HG03045 (cell line): ENCODE measurements at regions not wholly inside any gene's neighbourhood (a gene's known extent, or its start where the extent isn't known, plus 50 kb on each side); places are given as distances from the start of the nearest gene placed in this dataset.

Experiments used
- ATAC-seq: cut with Tn5 transposase; IDR thresholded peaks from one replicate; pipeline ENCODE4 v1.9.1; 2021; ENCODE audit warnings: mild to moderate bottlenecking, moderate library complexity; ENCODE audit not compliant: unreplicated experiment

DNA sequence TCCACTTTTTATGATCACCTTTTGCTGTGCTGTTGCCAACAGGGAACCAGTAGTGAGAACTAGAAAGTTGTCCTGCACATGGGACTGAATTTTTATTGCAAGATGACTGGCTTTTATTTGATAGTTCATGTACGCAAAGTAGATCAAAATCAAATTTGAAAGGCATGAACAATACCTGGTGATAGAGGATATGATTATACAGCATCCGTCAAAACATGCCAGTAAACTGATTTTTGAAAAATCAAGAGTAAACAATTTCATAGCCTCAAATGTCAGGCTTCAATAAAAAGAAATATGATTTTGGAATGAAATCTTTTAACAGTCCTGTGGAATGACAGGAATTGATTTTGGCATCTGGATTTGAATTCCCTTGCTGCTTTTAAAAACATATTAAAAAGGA is 219.6 kb upstream of the LRRN1 start:
- ATAC-seq = no peak

DNA sequence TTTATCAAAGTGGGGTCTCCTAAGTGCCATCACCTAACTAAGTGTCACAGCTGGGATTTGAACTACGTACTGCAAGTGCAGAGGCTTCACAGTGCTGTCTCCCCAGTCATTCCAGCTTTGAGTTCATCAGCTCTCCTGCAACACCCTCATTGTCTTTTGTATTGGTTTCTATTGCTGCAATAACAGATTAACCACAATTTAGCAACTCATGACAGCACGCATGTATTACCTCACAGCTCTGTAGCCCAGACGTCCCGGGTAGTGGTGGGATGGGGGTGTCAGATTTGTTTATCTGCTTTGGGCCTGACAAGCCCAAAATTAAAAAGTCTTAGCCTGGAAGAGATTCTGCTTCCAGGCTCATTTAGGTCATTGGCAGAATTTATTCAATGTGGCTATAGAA is 220.5 kb upstream of the LRRN1 start:
- ATAC-seq = no peak

DNA sequence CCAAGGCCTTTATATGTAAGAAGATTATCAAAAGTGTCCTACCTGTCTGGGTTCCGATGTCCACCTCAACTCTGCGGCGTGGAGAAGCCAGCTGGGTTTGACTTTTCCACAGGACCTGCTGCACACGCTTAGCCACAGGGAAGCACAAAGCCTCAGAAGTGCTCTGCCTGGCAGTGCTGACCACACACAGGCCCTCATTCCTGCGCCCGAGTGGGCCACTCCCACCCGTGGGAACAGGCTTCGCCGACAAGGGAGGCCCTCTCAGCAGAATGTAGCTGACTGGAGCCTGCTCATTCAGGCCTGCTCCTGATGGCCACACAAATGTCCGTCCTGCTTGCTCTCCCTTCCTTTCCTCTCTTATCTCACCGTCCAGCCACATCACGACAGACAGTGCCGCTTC is 221.4 kb upstream of the LRRN1 start:
- no peak for ATAC-seq

DNA sequence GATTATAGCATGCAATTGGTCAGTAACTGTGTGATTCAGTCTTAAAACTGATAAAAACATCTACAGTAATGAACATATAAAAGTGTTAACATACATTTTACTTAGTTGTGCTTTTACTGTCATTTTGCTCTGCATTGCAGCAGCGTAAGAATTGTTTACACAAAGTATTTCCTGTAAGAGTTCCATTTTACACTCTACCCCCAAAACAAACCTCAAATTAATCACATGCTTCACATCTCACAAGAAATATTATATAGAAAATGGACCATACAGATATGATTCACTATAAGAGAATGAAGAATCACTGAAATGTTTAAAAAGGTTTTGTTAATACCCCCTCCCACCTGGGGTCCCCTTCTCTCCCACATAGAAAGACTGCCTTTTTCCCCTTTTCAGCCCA is 225.9 kb upstream of the LRRN1 start:
- no peak for ATAC-seq

DNA sequence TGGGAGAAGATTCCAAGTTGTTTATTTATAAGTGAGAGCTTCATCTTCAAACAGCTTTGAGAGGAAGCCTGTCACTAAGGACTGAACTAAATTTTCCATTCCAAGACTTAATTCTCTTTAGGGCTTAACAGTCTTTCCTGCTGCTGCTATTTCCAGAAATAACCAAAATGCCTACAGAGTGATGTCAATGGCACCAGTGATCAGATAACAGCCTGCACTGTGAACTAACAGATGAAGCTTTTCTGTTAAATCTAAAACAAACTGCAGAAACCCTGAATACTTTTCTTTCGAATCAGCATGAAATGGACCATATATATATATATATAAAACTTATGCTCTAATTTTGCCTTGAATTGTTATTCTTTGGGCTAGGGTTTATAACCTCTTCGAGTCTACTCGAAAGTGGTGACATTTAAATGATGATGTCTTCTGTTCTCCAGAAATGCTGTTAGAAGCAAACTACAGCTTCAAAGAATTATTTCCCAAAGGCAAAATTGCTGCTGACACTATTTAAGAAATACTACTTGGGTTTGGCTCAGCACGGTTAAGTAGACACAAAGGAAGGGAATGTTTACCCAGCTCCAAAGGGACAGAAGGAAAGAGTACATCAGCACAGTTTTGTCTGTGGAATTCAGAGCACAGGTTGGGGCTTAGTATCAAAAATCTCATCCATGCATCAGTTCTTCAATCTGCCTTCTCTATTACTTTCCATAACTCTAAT is 238.5 kb upstream of the LRRN1 start:
- no peak for ATAC-seq

DNA sequence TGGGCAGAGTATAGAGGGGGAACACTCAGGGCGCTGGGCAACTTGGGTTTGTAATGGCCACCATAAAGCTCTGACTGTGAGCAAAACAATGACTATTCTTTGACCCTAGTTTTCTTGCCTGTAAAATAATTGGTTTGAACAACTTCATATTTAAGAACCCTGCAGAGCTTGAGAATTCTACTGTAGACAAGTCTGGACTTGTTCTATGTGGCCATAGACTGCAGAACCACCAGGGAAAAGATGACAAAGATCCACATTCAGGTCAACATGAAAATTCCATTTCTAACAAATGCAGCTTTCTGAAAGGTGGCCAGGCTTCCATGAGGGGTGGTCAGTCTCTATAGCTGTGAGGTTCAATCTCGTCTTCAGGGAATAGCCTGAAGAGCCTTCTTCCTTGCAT is 239.4 kb upstream of the LRRN1 start:
- ATAC-seq = no peak

DNA sequence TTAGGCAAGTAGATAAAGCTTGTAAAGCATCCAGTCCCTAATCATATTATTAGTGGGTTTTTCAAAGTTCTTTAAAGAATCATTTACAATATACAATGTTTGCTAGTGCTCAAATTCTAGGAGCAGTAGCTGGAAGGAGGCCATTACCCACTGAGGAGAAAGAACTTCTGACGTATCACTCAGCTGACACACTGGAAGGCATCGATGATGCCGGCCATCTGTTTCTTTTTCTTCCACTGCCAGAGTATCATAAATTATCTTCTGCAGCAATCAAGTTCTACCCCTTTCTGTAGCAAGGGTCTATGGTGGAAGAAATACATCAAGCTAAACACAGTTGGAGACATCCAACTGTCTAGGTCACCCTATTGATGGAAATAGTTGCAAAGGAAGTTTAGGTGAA is 243.2 kb upstream of the LRRN1 start:
- ATAC-seq = no peak

DNA sequence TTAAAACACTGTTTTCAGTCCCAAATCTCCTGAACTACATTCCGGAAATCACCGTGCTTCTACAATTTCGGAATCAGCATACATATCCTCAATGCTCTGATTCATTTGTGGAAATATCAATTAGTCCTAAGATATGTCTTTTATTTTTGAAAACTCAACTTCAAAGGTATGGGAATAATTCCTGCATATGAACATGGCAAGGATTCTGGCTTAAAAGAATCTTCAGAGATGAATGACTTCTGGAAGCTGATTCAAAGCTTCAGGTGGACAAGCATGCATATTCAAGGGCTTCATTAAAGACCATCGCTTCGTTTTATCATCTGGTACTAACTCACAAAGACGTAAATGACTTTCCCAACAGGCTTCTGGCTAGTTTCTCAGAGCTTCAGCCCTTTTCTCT is 246.0 kb upstream of the LRRN1 start:
- no peak for ATAC-seq

DNA sequence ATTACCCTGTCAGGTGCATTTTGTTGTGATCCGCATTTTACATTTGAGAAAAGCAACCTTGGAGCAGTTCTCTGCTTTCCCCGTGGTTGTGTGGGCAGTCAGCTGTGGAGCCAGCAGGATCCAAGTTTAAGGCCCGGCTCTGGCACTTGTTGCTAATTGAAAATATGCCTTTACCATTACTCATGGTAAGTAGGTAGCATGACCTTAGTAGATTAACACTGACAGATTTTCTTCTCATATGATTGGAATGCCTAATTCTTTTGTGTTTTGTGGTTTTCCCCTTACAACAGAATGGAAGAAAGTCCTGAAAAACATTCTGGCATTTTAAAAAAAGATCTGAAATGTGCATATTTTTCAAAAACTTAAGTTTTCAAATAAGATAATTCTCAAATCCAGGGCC is 246.5 kb upstream of the LRRN1 start:
- no peak for ATAC-seq

DNA sequence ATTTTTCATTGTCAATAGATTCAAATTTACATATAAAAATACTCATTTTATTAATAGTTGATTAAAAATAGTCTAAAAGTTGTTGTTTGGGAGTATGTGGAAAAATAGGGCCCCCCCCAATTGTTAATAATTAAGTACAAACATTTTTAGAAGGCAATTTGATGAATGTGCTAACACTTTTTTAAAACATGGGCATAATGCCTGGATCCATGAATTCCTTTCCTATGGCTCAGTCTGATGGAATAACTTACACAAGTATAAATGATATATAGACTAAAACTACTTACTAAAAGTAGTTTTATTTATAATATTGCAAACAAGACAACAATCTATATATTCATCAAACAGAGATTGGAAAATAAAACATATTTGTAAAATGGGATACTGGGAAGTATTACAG is 247.2 kb upstream of the LRRN1 start:
- ATAC-seq = no peak

DNA sequence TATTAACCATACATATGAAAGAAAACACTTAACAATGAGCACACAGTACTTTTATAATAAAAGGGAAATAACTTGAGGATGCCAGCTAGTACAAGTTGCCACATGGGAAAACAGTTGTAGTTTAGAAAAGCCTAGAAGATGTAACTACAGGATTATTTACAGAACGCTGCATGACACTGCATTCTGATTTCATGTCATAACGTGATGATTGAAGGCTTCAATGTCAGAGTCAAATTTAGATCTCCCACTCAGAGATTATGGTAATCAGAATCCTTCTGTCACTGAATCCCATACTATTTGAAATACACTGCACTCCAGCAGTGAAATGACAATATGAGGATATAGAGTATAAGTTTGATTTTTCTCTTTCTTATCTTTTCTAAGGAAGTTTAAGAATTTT is 253.9 kb upstream of the LRRN1 start:
- no peak for ATAC-seq

DNA sequence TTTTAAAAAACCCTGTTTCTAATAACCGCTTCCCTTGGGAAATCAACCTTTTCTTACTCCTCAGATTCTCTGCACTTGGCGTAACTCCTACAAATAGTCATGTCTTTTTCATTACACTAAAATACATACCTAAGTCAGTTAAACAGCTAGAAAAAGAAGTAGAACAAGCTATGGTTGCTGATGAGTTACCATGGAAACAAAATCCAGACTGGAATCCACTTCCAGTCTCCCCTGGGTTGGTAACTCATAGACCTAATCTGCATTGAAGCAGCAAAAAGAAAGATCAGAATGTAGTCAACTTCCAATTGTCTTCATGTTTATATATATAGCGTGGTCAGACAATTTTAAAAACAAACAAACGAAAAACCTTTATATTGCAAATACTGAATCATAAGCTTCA is 260.8 kb upstream of the LRRN1 start:
- no peak for ATAC-seq

DNA sequence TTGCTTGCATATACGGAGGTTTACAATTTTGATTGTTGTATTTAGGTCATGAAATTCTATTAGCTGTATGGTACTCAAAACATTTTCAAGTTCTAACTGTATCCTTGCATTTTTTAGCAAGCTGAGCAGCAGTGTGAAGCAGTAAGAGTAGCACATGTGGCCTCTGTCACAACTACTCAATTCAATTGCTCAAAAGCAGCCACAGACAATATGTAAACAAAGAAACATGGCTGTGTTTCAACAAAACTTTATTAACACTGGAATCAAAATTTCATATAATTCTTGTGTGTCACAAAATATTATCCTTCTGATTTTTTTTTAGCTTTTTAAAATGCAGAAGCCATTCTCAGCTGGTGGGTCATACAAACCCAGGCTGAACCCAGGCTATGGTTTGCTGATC is 266.7 kb upstream of the LRRN1 start:
- ATAC-seq = no peak

DNA sequence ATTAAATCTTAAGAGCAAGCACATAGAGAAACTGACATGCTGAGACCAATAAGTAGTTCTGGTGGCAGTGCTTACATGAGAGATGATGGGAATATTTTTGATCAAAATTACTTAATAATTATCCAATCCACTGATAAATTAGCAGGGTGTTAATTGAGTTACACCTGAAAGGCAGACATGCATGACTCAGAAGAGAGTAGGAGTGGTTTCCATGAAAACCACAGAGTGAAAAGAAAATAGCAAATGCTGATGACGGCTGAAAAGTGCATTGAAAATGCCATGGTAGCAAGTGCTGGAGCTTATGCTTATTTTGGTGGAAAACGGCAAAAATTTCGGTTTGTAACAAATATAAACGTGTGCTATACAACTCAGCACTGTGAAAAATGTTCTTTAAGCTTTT is 267.8 kb upstream of the LRRN1 start:
- no peak for ATAC-seq

DNA sequence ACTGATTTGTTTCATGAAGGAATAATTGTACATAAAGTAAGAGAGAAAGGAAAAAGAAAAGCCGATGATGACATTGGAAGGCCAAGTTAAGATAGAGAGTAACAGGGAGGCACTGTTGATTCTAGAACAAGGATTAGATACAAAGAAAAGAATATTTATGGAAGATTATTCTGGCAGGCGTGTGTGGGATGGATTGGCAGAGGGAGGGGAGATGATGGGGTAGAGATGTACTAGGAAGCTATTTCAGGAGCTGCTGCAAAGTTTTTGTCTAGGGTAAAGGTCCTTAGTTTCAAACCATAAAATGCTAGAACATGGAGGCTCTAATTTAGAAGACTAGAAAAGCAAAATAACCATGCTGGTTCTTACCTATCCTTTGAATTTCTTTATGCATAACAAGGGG is 280.0 kb upstream of the LRRN1 start:
- ATAC-seq = no peak

DNA sequence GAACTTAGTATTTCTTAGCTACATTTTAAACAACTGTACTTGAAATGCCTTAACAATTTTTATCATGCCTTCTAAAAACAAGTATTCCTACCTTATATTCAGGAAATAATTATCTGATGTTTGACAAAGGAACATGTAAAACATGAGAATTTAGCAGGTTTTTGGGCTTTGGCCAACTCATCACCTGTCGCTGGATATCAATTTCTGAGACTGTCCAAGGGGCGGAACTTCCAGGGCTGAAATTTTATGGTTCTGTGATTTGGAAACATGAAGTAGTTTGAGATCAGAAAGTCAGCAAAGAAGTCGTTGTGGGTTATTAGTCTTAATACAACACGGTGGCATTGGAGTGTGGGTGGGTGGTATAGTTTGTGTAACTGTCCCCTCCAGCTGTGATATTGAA is 282.2 kb upstream of the LRRN1 start:
- ATAC-seq = no peak

DNA sequence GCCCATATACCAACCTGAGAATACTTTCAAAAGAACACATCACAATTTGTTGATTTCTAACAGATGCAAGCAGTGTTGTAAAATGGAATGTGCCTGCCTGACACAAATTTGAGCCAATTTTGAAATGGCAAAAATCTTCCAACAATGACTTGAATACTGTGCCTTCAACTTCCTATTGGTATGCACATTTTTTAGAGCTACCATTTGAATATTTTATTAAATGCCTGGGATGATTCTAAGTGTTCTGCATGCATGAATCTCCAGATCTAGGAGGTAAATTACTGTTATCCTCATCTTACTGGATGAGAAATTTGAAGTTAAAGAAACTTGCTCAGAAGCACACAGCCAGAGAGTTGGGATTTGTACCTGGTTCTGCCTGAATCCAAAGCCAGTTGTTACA is 282.8 kb upstream of the LRRN1 start:
- no peak for ATAC-seq

DNA sequence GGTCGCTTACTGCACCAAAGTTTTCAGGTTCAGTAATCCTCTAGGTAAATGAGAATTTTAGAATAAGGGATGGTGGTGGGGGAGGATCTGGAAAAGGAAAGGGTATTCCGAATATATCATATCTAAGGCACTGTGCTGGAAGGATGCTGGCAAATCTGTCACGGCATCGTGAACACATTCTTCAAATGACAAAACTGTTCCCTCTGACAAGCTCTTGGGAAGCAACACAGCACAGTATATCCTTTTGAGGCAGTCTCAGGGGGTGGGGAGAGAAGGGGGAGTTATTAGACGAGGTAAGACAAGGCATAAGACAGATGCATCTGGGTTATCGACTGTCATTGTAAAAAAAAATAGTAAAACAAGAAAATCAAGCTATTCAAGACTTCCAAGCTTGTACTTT is 289.6 kb upstream of the LRRN1 start:
- ATAC-seq = no peak

DNA sequence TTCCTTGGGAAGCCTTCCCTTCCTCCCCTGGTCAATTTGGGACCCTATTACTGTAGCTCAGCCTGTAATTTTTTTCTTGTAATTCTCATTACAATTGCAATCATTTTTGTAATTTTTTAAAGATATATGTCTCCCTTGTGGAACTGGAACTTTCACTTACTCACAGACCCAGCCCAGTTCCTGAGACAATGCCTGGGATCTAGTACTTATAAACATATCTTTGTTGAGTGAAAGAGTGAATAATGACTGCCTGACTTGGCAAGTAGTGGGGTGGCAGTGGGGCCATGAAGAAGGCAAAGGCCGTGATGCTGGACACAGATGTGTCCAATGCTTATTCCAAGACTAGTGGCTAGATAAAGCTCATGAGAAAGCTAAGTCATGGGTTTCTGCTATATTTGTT is 294.5 kb upstream of the LRRN1 start:
- ATAC-seq = no peak

DNA sequence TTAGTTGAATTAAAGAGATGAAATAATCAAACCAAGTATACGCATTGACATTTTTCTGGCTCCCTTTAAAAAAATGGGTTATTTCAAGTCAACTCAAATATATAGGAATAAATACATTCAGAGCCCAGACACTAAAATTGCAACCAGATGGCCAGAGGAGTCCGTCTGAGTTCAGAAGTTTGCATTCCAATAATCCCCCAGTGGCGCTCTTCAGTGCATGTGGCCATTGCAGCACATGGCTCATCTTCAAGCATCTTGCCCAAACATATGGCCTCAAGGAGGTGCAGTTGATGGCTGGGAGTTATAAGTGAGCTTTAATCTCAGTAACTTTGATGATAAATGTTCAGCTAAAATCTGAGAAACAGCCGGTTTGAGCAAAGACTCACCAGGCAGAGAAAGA is 295.8 kb upstream of the LRRN1 start:
- ATAC-seq = no peak

DNA sequence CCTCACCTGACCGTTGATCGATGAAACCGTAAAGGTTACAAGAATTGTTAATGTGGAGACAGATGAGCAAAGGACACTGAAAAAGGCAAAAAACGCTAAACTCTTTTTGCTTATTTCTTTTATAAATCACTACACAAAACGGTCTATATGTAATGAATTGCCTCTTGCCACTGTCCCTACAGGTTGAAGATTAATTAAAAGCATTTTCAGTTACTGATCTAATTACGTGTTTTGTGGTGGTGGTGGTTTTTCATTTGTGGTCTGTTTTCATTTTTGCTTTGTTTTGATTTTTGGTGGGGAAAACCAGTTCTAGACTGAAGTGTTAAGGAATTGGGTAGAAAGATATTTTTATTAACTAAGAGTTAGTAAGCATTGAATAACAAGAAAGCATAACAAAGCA is 299.2 kb upstream of the LRRN1 start:
- ATAC-seq = no peak

DNA sequence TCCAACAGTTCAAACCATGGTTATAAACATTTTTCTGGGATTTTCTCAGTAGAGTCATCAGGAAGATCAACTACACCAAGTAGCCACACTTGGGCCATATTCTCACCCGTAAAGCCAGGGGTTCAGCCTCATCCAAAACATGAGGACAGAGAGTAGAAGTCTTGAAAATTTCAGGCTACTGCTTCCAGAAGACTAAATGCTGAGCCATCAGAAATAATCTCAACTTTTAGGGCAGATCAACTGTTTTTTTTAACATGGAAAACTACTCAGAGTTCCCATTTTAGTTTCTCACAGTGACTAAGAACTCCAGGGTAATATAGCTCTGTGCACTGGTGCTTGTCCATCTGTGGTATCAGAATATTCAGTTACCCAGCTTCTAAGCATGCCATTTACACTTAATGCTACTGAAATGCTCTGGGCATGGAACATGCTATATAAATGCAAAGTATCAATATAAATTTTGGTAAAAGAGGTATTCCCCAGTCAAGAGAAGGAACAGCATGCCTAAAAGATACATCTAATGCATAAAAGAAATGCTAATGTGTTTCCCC is 300.1 kb upstream of the LRRN1 start:
- no peak for ATAC-seq

DNA sequence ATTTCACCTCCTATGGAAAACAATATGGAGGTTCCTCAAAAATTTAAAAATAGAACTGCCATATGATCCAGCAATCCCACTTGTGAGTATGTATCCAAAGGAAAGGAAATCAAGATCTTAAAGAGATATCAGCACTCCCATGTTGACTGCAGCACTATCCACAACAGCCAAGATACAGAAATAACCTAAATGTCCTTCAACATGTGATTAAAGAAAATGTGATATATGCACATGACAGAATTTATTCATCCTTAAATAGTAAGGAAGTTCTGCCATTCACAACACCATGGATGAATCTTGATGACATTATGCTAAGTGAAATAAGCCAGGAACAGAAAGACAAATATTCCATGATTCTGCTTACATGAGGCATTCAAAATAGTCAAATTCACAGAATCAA is 303.6 kb upstream of the LRRN1 start:
- no peak for ATAC-seq
